Body of pancreas (tissue), 4 donors: ENCODE measurements at regions not wholly inside any gene's neighbourhood (a gene's known extent, or its start where the extent isn't known, plus 50 kb on each side); places are given as distances from the start of the nearest gene placed in this dataset.

Experiments used
- ATAC-seq: fragments of 150-250 bp; one replicate; pipeline ENCODE4 v1.9.1; 2016
- DNase-seq, 4 donors: peaks; one replicate each; pipeline ENCODE4 v3.0.0-alpha.2; 2019
- H3K27ac ChIP-seq, 4 donors: fragments of 200-600 bp; sonication (generic); 1 replicate in 3 of 4; 2 replicates in 1 of 4; pipeline versions ENCODE4 v1.5.1 to v1.6.1; 2016 to 2019; ENCODE audit warnings: mild to moderate bottlenecking in 1 of 4, mixed read lengths in 1 of 4, moderate library complexity in 1 of 4
- H3K27me3 ChIP-seq, 2 donors: fragments of 200-600 bp; sonication (generic); one replicate each; pipeline ENCODE4 v1.6.0; 2016; ENCODE audit warnings: mild to moderate bottlenecking in 1 of 2
- H3K36me3 ChIP-seq, 2 donors: fragments of 200-600 bp; sonication (generic); replicated peaks in 1 of 2; 2 replicates each; pipeline ENCODE4 v1.5.1; 2016; ENCODE audit warnings: low read depth in 2 of 2; ENCODE audit not compliant: insufficient read depth in 1 of 2
- H3K4me1 ChIP-seq: fragments of 200-600 bp; sonication (generic); one replicate; pipeline ENCODE4 v1.6.0; 2016
- H3K4me3 ChIP-seq, 2 donors: fragments of 200-600 bp; sonication (generic); 1 replicate in 1 of 2; 2 replicates in 1 of 2; pipeline ENCODE4 v1.5.1; 2016 to 2019
- H3K9me3 ChIP-seq, 3 donors: fragments of 200-600 bp; sonication (generic); 1 replicate in 2 of 3; 2 replicates in 1 of 3; pipeline ENCODE4 v1.5.1; 2016
- CTCF ChIP-seq, 7 experiments: fragments of 450-650 bp in 4 of 7; fragments of 200-600 bp in 3 of 7; sonication (generic) in 3 of 7; IDR thresholded peaks; one replicate each; pipeline ENCODE4 v1.5.1; 2016 to 2019; ENCODE audit warnings: antibody characterized with exemption in 7 of 7
- POLR2A ChIP-seq, 3 donors: fragments of 450-650 bp; IDR thresholded peaks; one replicate each; pipeline ENCODE4 v1.6.1; 2016; ENCODE audit warnings: antibody characterized with exemption in 3 of 3, mild to moderate bottlenecking in 2 of 3
- WGBS, 2 donors: methylation state at CpG; one replicate each; pipeline ENCODE4 v1.1.5; 2017; 5-methylcytosine and 5-hydroxymethylcytosine counted together
- intact Hi-C: fragments of 100-400 bp; cut with DNase I; formaldehyde crosslinking; loops from one replicate; pipeline ENCODE4 v1.15.1; 2023

GRCh38 chr7:13411151-13411550, 578.3 kb downstream of the ETV1 start:
- peaks cover 8% of the 10 kb centered on the region for H3K4me1 ChIP-seq

GRCh38 chr7:13411636-13412035, 577.8 kb downstream of the ETV1 start:
- Histone ChIP-seq H3K9me3 (no peaks in the 10 kb centered on the region), H3K4me1 (peaks cover 8% of the 10 kb centered on the region), H3K36me3 (no peaks in the 10 kb centered on the region), H3K4me3 (no peak overlapping the region), H3K27ac (no peak overlapping the region), H3K27me3 (no peaks in the 10 kb centered on the region)
- TF ChIP-seq POLR2A (IDR thresholded peaks at IDR 0.05) (no peak), CTCF (IDR thresholded peaks at IDR 0.05) (no peak)
- intact Hi-C loops = no loop called here
- no peak for ATAC-seq
- WGBS, 2 donors = 82 to 86% methylated on average over 3 of the region's 3 CpGs
- no peak for DNase-seq

More at GRCh38 chr7:13411151-13411550, 578.3 kb downstream of the ETV1 start:
- H3K9me3 ChIP-seq = no peaks in the 10 kb centered on the region
- no peaks in the 10 kb centered on the region for H3K27me3 ChIP-seq
- intact Hi-C loops = no loop called here
- DNase-seq (no peak), ATAC-seq (no peak)
- no peak overlapping the region for H3K27ac ChIP-seq
- H3K36me3 ChIP-seq = no peaks in the 10 kb centered on the region
- H3K4me3 ChIP-seq = no peak overlapping the region
- TF ChIP-seq POLR2A (IDR thresholded peaks at IDR 0.05) (no peak), CTCF (IDR thresholded peaks at IDR 0.05) (no peak)

GRCh38 chr7:13414181-13414580, 575.3 kb downstream of the ETV1 start:
- Histone ChIP-seq H3K27me3 (no peaks in the 10 kb centered on the region), H3K36me3 (no peaks in the 10 kb centered on the region), H3K4me3 (no peak overlapping the region), H3K9me3 (no peaks in the 10 kb centered on the region), H3K4me1 (peaks cover 8% of the 10 kb centered on the region), H3K27ac (no peak overlapping the region)
- intact Hi-C loops = no loop called here
- ATAC-seq = no peak
- DNase-seq = no peak
- no peak for TF ChIP-seq CTCF (IDR thresholded peaks at IDR 0.05)
- no peak for TF ChIP-seq POLR2A (IDR thresholded peaks at IDR 0.05)

GRCh38 chr7:13414661-13415107, 574.8 kb downstream of the ETV1 start:
- DNase-seq = peak in 2 of 4 donors; percentile 8
- Histone ChIP-seq H3K27ac (no peak overlapping the region), H3K27me3 (no peaks in the 10 kb centered on the region), H3K4me3 (no peak overlapping the region), H3K9me3 (no peaks in the 10 kb centered on the region), H3K36me3 (no peaks in the 10 kb centered on the region), H3K4me1 (peaks cover 8% of the 10 kb centered on the region)
- WGBS, 2 donors = 15% methylated on average over 5 of the region's 5 CpGs
- intact Hi-C loops = no loop called here
- TF ChIP-seq CTCF (IDR thresholded peaks at IDR 0.05) = no peak
- no peak for TF ChIP-seq POLR2A (IDR thresholded peaks at IDR 0.05)
- peak; percentile 47 for ATAC-seq

- Histone ChIP-seq H3K9me3 (no peaks in the 10 kb centered on the region), H3K4me1 (peaks cover 8% of the 10 kb centered on the region), H3K36me3 (no peaks in the 10 kb centered on the region), H3K27ac (no peak overlapping the region), H3K27me3 (no peaks in the 10 kb centered on the region), H3K4me3 (no peak overlapping the region)
- 63 to 66% methylated on average over 2 of the region's 2 CpGs for WGBS, 2 donors
- no peak for TF ChIP-seq POLR2A (IDR thresholded peaks at IDR 0.05)
- TF ChIP-seq CTCF (IDR thresholded peaks at IDR 0.05) = no peak
- DNase-seq = no peak
- intact Hi-C loops = no loop called here
- no peak for ATAC-seq
Measured at GRCh38 chr7:13416071-13416470, 573.4 kb downstream of the ETV1 start.
